Parathyroid adenoma (tissue), 2 donors: ENCODE measurements at regions not wholly inside any gene's neighbourhood (a gene's known extent, or its start where the extent isn't known, plus 50 kb on each side); places are given as distances from the start of the nearest gene placed in this dataset.

ENCODE experiments used
- H2AFZ ChIP-seq: fragments of 300-600 bp; sonication (generic); one replicate; pipeline ENCODE4 v1.7.0; 2017; ENCODE audit warnings: antibody characterized with exemption, mild to moderate bottlenecking
- H3K27ac ChIP-seq: fragments of 300-600 bp; sonication (generic); one replicate; pipeline ENCODE4 v1.7.0; 2017
- H3K27me3 ChIP-seq: fragments of 300-600 bp; sonication (generic); one replicate; pipeline ENCODE4 v1.7.0; 2017; ENCODE audit warnings: low read length; ENCODE audit not compliant: control insufficient read depth, insufficient read depth
- H3K36me3 ChIP-seq: fragments of 300-600 bp; sonication (generic); one replicate; pipeline ENCODE4 v1.7.0; 2017; ENCODE audit warnings: low read length; ENCODE audit not compliant: control insufficient read depth, insufficient read depth
- H3K4me1 ChIP-seq: fragments of 300-600 bp; sonication (generic); one replicate; pipeline ENCODE4 v1.7.0; 2017; ENCODE audit warnings: control low read depth
- H3K4me2 ChIP-seq: fragments of 300-600 bp; sonication (generic); one replicate; pipeline ENCODE4 v1.7.0; 2017; ENCODE audit warnings: low read length
- H3K4me3 ChIP-seq: fragments of 300-600 bp; sonication (generic); one replicate; pipeline ENCODE4 v1.7.0; 2017; ENCODE audit warnings: low read depth, low read length
- H3K79me2 ChIP-seq: fragments of 300-600 bp; sonication (generic); one replicate; pipeline ENCODE4 v1.7.0; 2017; ENCODE audit warnings: control low read depth
- H3K9ac ChIP-seq: fragments of 300-600 bp; sonication (generic); one replicate; pipeline ENCODE4 v1.7.0; 2017; ENCODE audit warnings: mild to moderate bottlenecking
- H3K9me3 ChIP-seq: fragments of 300-600 bp; sonication (generic); one replicate; pipeline ENCODE4 v1.7.0; 2017; ENCODE audit warnings: low read length; ENCODE audit not compliant: control insufficient read depth
- TF ChIP-seq, protein P1 (sequence below): fragments of 300-600 bp; sonication (generic); IDR thresholded peaks from one replicate; pipeline ENCODE4 v1.7.0; 2017; ENCODE audit warnings: antibody characterized with exemption, mild to moderate bottlenecking
- donor health status: primary hyperparathyroidism.

DNA sequence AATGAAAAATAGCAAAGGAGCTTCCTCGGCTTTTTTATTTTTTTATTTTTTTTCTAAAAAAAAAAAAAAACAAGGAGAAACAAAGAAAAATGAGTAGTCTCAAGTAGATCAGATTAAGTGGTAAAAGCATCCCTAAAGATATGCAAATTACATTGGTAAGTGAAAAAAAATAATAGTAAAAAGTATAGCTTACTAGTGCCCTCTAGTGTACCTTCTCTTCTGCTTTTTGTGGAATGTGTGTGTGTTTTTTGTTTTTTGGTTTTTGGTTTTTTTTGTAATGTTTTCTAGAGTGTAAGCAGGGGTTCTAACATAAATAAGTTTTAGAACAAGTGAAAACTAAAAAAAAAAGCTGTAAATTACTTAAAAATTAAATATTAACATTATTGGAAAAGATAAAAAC, 1062.0 kb downstream of the HACE1 start:
- Histone ChIP-seq H3K9me3 (no peaks in the 10 kb centered on the region), H3K27me3 (no peaks in the 10 kb centered on the region), H3K9ac (no peak overlapping the region), H3K4me2 (no peak overlapping the region), H3K4me3 (no peak overlapping the region), H3K79me2 (no peaks in the 10 kb centered on the region), H3K36me3 (no peaks in the 10 kb centered on the region), H2AFZ (no peak overlapping the region), H3K27ac (no peak overlapping the region), H3K4me1 (no peaks in the 10 kb centered on the region)
- TF ChIP-seq, protein P1, sequence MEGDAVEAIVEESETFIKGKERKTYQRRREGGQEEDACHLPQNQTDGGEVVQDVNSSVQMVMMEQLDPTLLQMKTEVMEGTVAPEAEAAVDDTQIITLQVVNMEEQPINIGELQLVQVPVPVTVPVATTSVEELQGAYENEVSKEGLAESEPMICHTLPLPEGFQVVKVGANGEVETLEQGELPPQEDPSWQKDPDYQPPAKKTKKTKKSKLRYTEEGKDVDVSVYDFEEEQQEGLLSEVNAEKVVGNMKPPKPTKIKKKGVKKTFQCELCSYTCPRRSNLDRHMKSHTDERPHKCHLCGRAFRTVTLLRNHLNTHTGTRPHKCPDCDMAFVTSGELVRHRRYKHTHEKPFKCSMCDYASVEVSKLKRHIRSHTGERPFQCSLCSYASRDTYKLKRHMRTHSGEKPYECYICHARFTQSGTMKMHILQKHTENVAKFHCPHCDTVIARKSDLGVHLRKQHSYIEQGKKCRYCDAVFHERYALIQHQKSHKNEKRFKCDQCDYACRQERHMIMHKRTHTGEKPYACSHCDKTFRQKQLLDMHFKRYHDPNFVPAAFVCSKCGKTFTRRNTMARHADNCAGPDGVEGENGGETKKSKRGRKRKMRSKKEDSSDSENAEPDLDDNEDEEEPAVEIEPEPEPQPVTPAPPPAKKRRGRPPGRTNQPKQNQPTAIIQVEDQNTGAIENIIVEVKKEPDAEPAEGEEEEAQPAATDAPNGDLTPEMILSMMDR, result no peak

GRCh38 chr6:103791458-103791857, 1068.3 kb downstream of the HACE1 start:
- TF ChIP-seq, protein P1, result no peak
- Histone ChIP-seq H3K9ac (no peak overlapping the region), H3K4me2 (no peak overlapping the region), H3K27ac (no peak overlapping the region), H3K27me3 (no peaks in the 10 kb centered on the region), H2AFZ (no peak overlapping the region), H3K36me3 (no peaks in the 10 kb centered on the region), H3K79me2 (no peaks in the 10 kb centered on the region), H3K4me3 (no peak overlapping the region), H3K4me1 (no peaks in the 10 kb centered on the region), H3K9me3 (no peaks in the 10 kb centered on the region)

DNA sequence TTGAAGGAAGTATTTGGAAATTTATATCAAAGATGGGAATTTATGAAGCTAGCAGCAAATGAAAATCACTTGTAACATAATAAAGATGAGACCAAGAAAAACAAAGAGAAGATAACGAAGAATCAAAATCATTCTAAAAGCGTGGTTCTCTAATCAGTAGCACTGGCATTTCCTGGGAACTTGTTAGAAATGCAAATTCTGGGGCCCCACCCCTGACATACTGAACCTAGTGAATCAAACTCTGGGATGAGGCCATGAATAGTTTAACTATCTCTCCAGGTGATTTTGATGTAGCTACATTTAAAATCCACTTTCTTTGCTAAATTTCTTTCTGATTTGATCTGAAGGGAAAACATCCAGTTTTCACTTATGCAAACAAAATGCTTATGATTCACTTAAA, 1075.6 kb downstream of the HACE1 start:
- Histone ChIP-seq H3K9ac (no peak overlapping the region), H3K27ac (no peak overlapping the region), H3K9me3 (no peaks in the 10 kb centered on the region), H3K4me1 (no peaks in the 10 kb centered on the region), H3K36me3 (no peaks in the 10 kb centered on the region), H3K27me3 (no peaks in the 10 kb centered on the region), H3K4me3 (no peak overlapping the region), H3K4me2 (peak overlapping the region; percentile 35), H3K79me2 (no peaks in the 10 kb centered on the region), H2AFZ (no peak overlapping the region)
- TF ChIP-seq, protein P1, result no peak

DNA sequence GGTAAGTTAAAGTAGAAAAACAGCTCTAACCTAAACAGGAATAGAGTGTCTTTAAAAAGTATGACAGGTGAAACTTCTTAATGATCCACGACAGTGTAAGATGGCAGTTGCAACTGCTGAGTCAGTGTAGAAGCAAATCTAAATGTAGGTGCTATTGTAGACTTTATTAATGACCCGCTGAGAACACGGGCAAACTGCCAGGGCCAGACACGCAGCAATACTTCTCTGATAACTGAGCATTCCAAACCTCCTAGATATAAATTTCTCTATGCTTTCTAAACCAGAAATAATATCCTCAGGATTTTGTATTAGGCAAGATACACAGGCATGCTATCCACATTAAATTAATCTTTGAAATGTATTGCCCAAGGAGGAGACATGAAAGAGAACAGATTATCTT, 1076.4 kb downstream of the HACE1 start:
- TF ChIP-seq, protein P1, result no peak
- Histone ChIP-seq H3K27ac (no peak overlapping the region), H2AFZ (no peak overlapping the region)

DNA sequence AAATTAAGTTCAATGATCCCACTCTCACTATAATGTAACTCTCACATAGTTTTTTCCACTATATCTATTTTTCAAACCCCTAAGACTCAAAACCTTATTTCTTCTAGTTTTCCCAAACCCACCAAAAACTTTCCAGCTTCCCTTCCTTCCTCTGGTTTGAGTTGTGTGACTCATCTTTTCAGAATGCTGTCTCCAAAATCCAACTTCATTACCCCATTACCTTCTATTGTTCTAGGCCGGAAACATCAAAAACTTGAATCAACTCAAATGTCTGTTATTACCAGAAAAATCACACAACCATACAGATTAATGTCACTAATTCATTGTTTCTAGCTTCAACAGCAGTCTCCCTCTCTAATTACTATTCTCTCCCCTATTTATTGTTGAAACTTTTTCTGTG, 1090.3 kb downstream of the HACE1 start:
- Histone ChIP-seq H3K9me3 (no peaks in the 10 kb centered on the region), H2AFZ (no peak overlapping the region), H3K27me3 (no peaks in the 10 kb centered on the region), H3K4me3 (no peak overlapping the region), H3K9ac (no peak overlapping the region), H3K79me2 (no peaks in the 10 kb centered on the region), H3K4me2 (no peak overlapping the region), H3K4me1 (no peaks in the 10 kb centered on the region), H3K36me3 (no peaks in the 10 kb centered on the region), H3K27ac (no peak overlapping the region)
- TF ChIP-seq, protein P1, result no peak

More for the DNA sequence above, 1076.4 kb downstream of the HACE1 start:
- Histone ChIP-seq H3K4me2 (peak overlapping the region; percentile 35), H3K79me2 (no peaks in the 10 kb centered on the region), H3K4me1 (no peaks in the 10 kb centered on the region), H3K9me3 (no peaks in the 10 kb centered on the region), H3K36me3 (no peaks in the 10 kb centered on the region), H3K27me3 (no peaks in the 10 kb centered on the region), H3K9ac (no peak overlapping the region), H3K4me3 (no peak overlapping the region)
